Stimulated activated CD8-positive, alpha-beta memory T cell treated with anti-CD3 and anti-CD28 coated beads, Interleukin-4, amount 100 ng/mL, for 48 hours (primary cell): ENCODE measurements at regions not wholly inside any gene's neighbourhood (a gene's known extent, or its start where the extent isn't known, plus 50 kb on each side); places are given as distances from the start of the nearest gene placed in this dataset.

Source experiments
- DNase-seq: peaks from one replicate; pipeline ENCODE4 v3.0.0-alpha.2; 2020

- DNase-seq = no peak
Measured at GRCh38 chr1:13926556-13926955, 226.6 kb downstream of the PRDM2 start.

GRCh38 chr1:13927736-13928135 is 227.7 kb downstream of the PRDM2 start:
- DNase-seq = no peak

- DNase-seq = no peak
Measured at GRCh38 chr1:13929313-13929712, 229.3 kb downstream of the PRDM2 start.

GRCh38 chr1:13930151-13930550 is 230.2 kb downstream of the PRDM2 start:
- DNase-seq = peak; percentile 57

- no peak for DNase-seq
Measured at GRCh38 chr1:13931226-13931625, 231.2 kb downstream of the PRDM2 start.

- no peak for DNase-seq
Measured at GRCh38 chr1:13935336-13935735, 235.3 kb downstream of the PRDM2 start.

GRCh38 chr1:13941315-13941714 is 241.3 kb downstream of the PRDM2 start:
- no peak for DNase-seq

- no peak for DNase-seq
Measured at GRCh38 chr1:13943055-13943454, 243.1 kb downstream of the PRDM2 start.

GRCh38 chr1:13945856-13946255 is 245.9 kb downstream of the PRDM2 start:
- no peak for DNase-seq

GRCh38 chr1:13947658-13948057 is 247.7 kb downstream of the PRDM2 start:
- no peak for DNase-seq

GRCh38 chr1:13948396-13948795 is 248.4 kb downstream of the PRDM2 start:
- DNase-seq = no peak

GRCh38 chr1:13948888-13949391 is 249.0 kb downstream of the PRDM2 start:
- DNase-seq = no peak

- DNase-seq = no peak
Measured at GRCh38 chr1:13949546-13949945, 249.6 kb downstream of the PRDM2 start.

- no peak for DNase-seq
Measured at GRCh38 chr1:13950637-13951036, 250.6 kb downstream of the PRDM2 start.

GRCh38 chr1:13951793-13952751 is 252.1 kb downstream of the PRDM2 start:
- no peak for DNase-seq

GRCh38 chr1:13952985-13953384 is 253.0 kb downstream of the PRDM2 start:
- no peak for DNase-seq

- no peak for DNase-seq
Measured at GRCh38 chr1:13956393-13956792, 256.4 kb downstream of the PRDM2 start.

- DNase-seq = peak; percentile 85
Measured at GRCh38 chr1:13960375-13960987, 260.5 kb downstream of the PRDM2 start.

GRCh38 chr1:13964768-13965167 is 264.8 kb downstream of the PRDM2 start:
- DNase-seq = no peak

- DNase-seq = no peak
Measured at GRCh38 chr1:13965770-13966398, 265.9 kb downstream of the PRDM2 start.

- DNase-seq = no peak
Measured at GRCh38 chr1:13967707-13968106, 267.7 kb downstream of the PRDM2 start.

- no peak for DNase-seq
Measured at GRCh38 chr1:13968361-13968760, 268.4 kb downstream of the PRDM2 start.

- DNase-seq = no peak
Measured at GRCh38 chr1:13970631-13971247, 270.8 kb downstream of the PRDM2 start.
